ENCODE measurements at regions not wholly inside any gene's neighbourhood (a gene's known extent, or its start where the extent isn't known, plus 50 kb on each side); places are given as distances from the start of the nearest gene placed in this dataset.
"Not testable (repeated sequence)": the region's sequence is repeated elsewhere in the genome, so short reads cannot be mapped to it uniquely, and the experiment has no call there.

DNA sequence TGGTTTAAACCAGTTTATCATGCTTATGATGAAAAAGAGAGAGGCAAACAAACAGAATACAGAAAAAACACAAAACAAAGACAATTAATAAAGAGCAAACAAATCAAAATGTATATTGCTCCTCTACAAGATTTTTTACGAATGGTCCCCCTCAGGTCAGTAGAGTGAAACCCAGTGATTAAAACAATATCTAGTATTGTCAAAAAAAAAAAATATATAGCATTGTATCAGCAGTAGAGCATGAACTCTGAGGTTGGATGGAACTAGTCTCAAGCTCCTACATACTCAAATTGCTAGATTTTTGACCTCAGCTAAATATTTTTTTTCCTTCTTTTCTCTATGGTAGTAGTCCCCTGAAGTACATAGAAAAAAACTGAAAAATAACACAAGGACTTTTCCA, 290.3 kb upstream of the LUZP2 start:
- TF ChIP-seq ZFP30 (CRISPR knock-in tag; IDR thresholded peaks at IDR 0.05) (no peak), TCF4 (CRISPR knock-in tag; IDR thresholded peaks at IDR 0.05; ENCODE audit: borderline replicate concordance) (no peak), ZNF565 (CRISPR knock-in tag; conservative IDR thresholded peaks at IDR 0.05; ENCODE audit: low read depth) (no peak), GLIS3 (CRISPR knock-in tag; IDR thresholded peaks at IDR 0.05) (no peak)
- no peak for ATAC-seq

DNA sequence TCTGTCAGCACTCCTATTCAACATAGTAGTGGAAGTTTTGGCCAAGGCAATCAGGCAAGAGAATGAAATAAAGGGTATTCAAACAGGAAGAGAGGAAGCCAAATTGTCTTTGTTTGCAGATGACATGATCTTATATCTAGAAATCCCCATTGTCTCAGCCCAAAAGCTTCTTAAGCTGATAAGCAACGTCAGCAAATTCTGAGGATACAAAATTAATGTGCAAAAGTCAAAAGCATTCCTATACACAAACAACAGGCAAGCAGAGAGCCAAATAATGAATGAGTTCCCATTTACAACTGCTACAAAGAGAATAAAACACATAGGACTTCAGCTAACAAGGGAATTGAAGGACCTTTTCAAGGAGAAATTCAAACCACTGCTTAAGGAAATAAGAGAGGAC, 280.4 kb upstream of the LUZP2 start:
- no peak for TF ChIP-seq CSRNP3 (CRISPR knock-in tag; IDR thresholded peaks at IDR 0.05)
- no peak for TF ChIP-seq OSR1 (CRISPR knock-in tag; IDR thresholded peaks at IDR 0.05)
- TF ChIP-seq CSDC2 (CRISPR knock-in tag; IDR thresholded peaks at IDR 0.05) = no peak
- TF ChIP-seq PPARA (CRISPR knock-in tag; IDR thresholded peaks at IDR 0.05; ENCODE audit: borderline replicate concordance) = no peak
- TF ChIP-seq, protein P1, sequence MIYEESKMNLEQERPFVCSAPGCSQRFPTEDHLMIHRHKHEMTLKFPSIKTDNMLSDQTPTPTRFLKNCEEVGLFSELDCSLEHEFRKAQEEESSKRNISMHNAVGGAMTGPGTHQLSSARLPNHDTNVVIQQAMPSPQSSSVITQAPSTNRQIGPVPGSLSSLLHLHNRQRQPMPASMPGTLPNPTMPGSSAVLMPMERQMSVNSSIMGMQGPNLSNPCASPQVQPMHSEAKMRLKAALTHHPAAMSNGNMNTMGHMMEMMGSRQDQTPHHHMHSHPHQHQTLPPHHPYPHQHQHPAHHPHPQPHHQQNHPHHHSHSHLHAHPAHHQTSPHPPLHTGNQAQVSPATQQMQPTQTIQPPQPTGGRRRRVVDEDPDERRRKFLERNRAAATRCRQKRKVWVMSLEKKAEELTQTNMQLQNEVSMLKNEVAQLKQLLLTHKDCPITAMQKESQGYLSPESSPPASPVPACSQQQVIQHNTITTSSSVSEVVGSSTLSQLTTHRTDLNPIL (CRISPR knock-in tag; IDR thresholded peaks at IDR 0.05; ENCODE audit: low read depth) = no peak
- no peak for TF ChIP-seq TCF4 (CRISPR knock-in tag; IDR thresholded peaks at IDR 0.05; ENCODE audit: borderline replicate concordance)
- no peak for TF ChIP-seq POU6F1 (CRISPR knock-in tag; IDR thresholded peaks at IDR 0.05; ENCODE audit: borderline replicate concordance, low read depth)
- no peak for TF ChIP-seq RARB (CRISPR knock-in tag; IDR thresholded peaks at IDR 0.05)
- TF ChIP-seq ZFP30 (CRISPR knock-in tag; IDR thresholded peaks at IDR 0.05) = no peak
- no peak for TF ChIP-seq ZNF70 (CRISPR knock-in tag; IDR thresholded peaks at IDR 0.05)
- no peak for TF ChIP-seq TOX (CRISPR knock-in tag; IDR thresholded peaks at IDR 0.05; ENCODE audit: borderline replicate concordance)
- TF ChIP-seq GLIS3 (CRISPR knock-in tag; IDR thresholded peaks at IDR 0.05) = no peak
- TF ChIP-seq ZNF565 (CRISPR knock-in tag; conservative IDR thresholded peaks at IDR 0.05; ENCODE audit: low read depth) = no peak
- no peak for ATAC-seq

DNA sequence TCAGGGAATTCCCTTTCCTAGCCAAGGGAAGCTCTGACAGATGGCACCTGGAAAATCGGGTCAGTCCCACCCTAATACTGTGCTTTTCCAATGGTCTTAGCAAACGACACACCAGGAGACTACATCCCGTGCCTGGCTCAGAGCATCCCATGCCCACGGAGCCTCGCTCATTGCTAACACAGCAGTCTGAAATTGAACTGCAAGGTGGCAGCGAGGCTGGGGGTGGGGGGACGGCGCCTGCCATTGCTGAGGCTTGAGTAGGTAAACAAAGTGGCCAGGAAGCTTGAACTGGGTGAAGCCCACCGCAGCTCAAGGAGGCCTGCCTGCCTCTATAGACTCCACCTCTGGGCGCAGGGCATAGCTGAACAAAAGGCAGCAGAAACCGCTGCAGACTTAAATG, 279.5 kb upstream of the LUZP2 start:
- ATAC-seq = not testable (repeated sequence)

- no peak for ATAC-seq
- TF ChIP-seq CSRNP3 (CRISPR knock-in tag; IDR thresholded peaks at IDR 0.05) (no peak), ZNF70 (CRISPR knock-in tag; IDR thresholded peaks at IDR 0.05) (no peak), ZC3H10 (CRISPR knock-in tag; IDR thresholded peaks at IDR 0.05) (no peak), OSR1 (CRISPR knock-in tag; IDR thresholded peaks at IDR 0.05) (no peak), ISL1 (CRISPR knock-in tag; IDR thresholded peaks at IDR 0.05) (no peak), TCF4 (CRISPR knock-in tag; IDR thresholded peaks at IDR 0.05; ENCODE audit: borderline replicate concordance) (no peak), ZFP3 (CRISPR knock-in tag; IDR thresholded peaks at IDR 0.05) (no peak), GLIS3 (CRISPR knock-in tag; IDR thresholded peaks at IDR 0.05) (no peak), ZNF8 (CRISPR knock-in tag; IDR thresholded peaks at IDR 0.05) (no peak), ARNTL (CRISPR knock-in tag; IDR thresholded peaks at IDR 0.05; ENCODE audit: borderline replicate concordance, low read depth) (no peak), POU6F1 (CRISPR knock-in tag; IDR thresholded peaks at IDR 0.05; ENCODE audit: borderline replicate concordance, low read depth) (no peak)
- TF ChIP-seq, protein P2, sequence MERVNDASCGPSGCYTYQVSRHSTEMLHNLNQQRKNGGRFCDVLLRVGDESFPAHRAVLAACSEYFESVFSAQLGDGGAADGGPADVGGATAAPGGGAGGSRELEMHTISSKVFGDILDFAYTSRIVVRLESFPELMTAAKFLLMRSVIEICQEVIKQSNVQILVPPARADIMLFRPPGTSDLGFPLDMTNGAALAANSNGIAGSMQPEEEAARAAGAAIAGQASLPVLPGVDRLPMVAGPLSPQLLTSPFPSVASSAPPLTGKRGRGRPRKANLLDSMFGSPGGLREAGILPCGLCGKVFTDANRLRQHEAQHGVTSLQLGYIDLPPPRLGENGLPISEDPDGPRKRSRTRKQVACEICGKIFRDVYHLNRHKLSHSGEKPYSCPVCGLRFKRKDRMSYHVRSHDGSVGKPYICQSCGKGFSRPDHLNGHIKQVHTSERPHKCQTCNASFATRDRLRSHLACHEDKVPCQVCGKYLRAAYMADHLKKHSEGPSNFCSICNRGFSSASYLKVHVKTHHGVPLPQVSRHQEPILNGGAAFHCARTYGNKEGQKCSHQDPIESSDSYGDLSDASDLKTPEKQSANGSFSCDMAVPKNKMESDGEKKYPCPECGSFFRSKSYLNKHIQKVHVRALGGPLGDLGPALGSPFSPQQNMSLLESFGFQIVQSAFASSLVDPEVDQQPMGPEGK (CRISPR knock-in tag; IDR thresholded peaks at IDR 0.05; ENCODE audit: borderline replicate concordance) = no peak
Measured at GRCh38 chr11:24225501-24225900, 271.4 kb upstream of the LUZP2 start.
